Sigmoid colon (tissue), 6 donors: ENCODE measurements at regions not wholly inside any gene's neighbourhood (a gene's known extent, or its start where the extent isn't known, plus 50 kb on each side); places are given as distances from the start of the nearest gene placed in this dataset.

ENCODE experiments used
- DNase-seq: peaks from one replicate; pipeline ENCODE4 v3.0.0-alpha.2; 2019
- H3K27ac ChIP-seq, 4 donors: fragments of 200-600 bp; sonication (generic); one replicate each; pipeline ENCODE4 v1.5.1; 2016 to 2019; ENCODE audit warnings: mild to moderate bottlenecking in 1 of 4
- H3K27me3 ChIP-seq, 3 donors: fragments of 200-600 bp; sonication (generic); one replicate each; pipeline ENCODE4 v1.5.1; 2019; ENCODE audit warnings: mild to moderate bottlenecking in 1 of 3
- H3K36me3 ChIP-seq, 4 donors: fragments of 200-600 bp; sonication (generic); one replicate each; pipeline ENCODE4 v1.5.1; 2016 to 2019
- H3K4me1 ChIP-seq, 4 donors: fragments of 200-600 bp; sonication (generic); one replicate each; pipeline ENCODE4 v1.5.1; 2017 to 2019
- H3K4me3 ChIP-seq, 4 donors: fragments of 200-600 bp; sonication (generic); one replicate each; pipeline ENCODE4 v1.5.1; 2017 to 2019; ENCODE audit warnings: mild to moderate bottlenecking in 2 of 4, moderate library complexity in 1 of 4
- H3K9me3 ChIP-seq, 4 donors: fragments of 200-600 bp in 3 of 4; sonication (generic) in 3 of 4; one replicate each; pipeline versions ENCODE4 v1.5.1 to v1.6.1; 2013 to 2019
- CTCF ChIP-seq, 4 experiments: fragments of 450-650 bp in 3 of 4; fragments of 200-600 bp in 1 of 4; IDR thresholded peaks; one replicate each; pipeline ENCODE4 v1.5.1; 2016 to 2019; ENCODE audit warnings: antibody characterized with exemption in 4 of 4, mild to moderate bottlenecking in 3 of 4, moderate library complexity in 2 of 4
- EP300 ChIP-seq, 4 donors: sonication (generic); formaldehyde crosslinking; IDR thresholded peaks; one replicate each; pipeline ENCODE4 v1.6.1; 2017; ENCODE audit warnings: antibody characterized with exemption in 4 of 4
- POLR2A ChIP-seq, 2 donors: fragments of 450-650 bp; IDR thresholded peaks; one replicate each; pipeline ENCODE4 v1.6.1; 2016; ENCODE audit warnings: antibody characterized with exemption in 2 of 2, mild to moderate bottlenecking in 2 of 2, moderate library complexity in 2 of 2
- POLR2AphosphoS5 ChIP-seq, 4 donors: sonication (generic); formaldehyde crosslinking; IDR thresholded peaks; one replicate each; pipeline ENCODE4 v1.6.1; 2017; ENCODE audit warnings: antibody characterized with exemption in 4 of 4
- WGBS, 2 donors: extraction: QIAGEN DNeasy Blood & Tissue Kit; methylation state at CpG; one replicate each; pipeline ENCODE4 v1.1.7; 2013; 5-methylcytosine and 5-hydroxymethylcytosine counted together
- intact Hi-C: fragments of 100-400 bp; cut with DNase I; formaldehyde crosslinking; loops from one replicate; pipeline ENCODE4 v1.15.1; 2023
- donor health status: healthy with polysubstance abuse.
- donor health status: healthy.

- intact Hi-C loops = no loop called here
- 78 to 88% methylated on average over 5 of the region's 5 CpGs for WGBS, 2 donors
- TF ChIP-seq POLR2A (IDR thresholded peaks at IDR 0.05) = no peak
- TF ChIP-seq POLR2AphosphoS5 (IDR thresholded peaks at IDR 0.05) = no peak
- no peaks in the 10 kb centered on the region for H3K36me3 ChIP-seq
- no peaks in the 10 kb centered on the region for H3K9me3 ChIP-seq
- H3K27ac ChIP-seq = no peak overlapping the region
- no peak overlapping the region for H3K4me3 ChIP-seq
- H3K4me1 ChIP-seq = no peaks in the 10 kb centered on the region
- no peak for DNase-seq
- H3K27me3 ChIP-seq = no peaks in the 10 kb centered on the region
These were observed 137.6 kb upstream of the HNMT start for GRCh38 chr2:137826373-137827372.

- intact Hi-C loops = no loop called here
- WGBS, 2 donors = 46 to 70% methylated on average over 3 of the region's 3 CpGs
- no peaks in the 10 kb centered on the region for H3K36me3 ChIP-seq
These were observed 135.6 kb upstream of the HNMT start for GRCh38 chr2:137828624-137829023.

GRCh38 chr2:137829251-137829650 lies 135.0 kb upstream of the HNMT start:
- Histone ChIP-seq H3K4me1 (no peaks in the 10 kb centered on the region), H3K36me3 (no peaks in the 10 kb centered on the region), H3K27ac (no peak overlapping the region), H3K9me3 (no peaks in the 10 kb centered on the region), H3K4me3 (no peak overlapping the region), H3K27me3 (no peaks in the 10 kb centered on the region)
- no peak for DNase-seq
- TF ChIP-seq POLR2A (IDR thresholded peaks at IDR 0.05) = no peak
- no peak for TF ChIP-seq POLR2AphosphoS5 (IDR thresholded peaks at IDR 0.05)
- TF ChIP-seq CTCF (IDR thresholded peaks at IDR 0.05) = no peak
- TF ChIP-seq EP300 (IDR thresholded peaks at IDR 0.05) = no peak
- 65 to 71% methylated on average over 2 of the region's 2 CpGs for WGBS, 2 donors
- intact Hi-C loops = no loop called here

More at GRCh38 chr2:137828624-137829023, 135.6 kb upstream of the HNMT start:
- no peak for DNase-seq
- Histone ChIP-seq H3K4me3 (no peak overlapping the region), H3K27ac (no peak overlapping the region), H3K9me3 (no peaks in the 10 kb centered on the region), H3K27me3 (no peaks in the 10 kb centered on the region), H3K4me1 (no peaks in the 10 kb centered on the region)
- no peak for TF ChIP-seq CTCF (IDR thresholded peaks at IDR 0.05)
- TF ChIP-seq POLR2AphosphoS5 (IDR thresholded peaks at IDR 0.05) = no peak
- no peak for TF ChIP-seq EP300 (IDR thresholded peaks at IDR 0.05)
- TF ChIP-seq POLR2A (IDR thresholded peaks at IDR 0.05) = no peak

- TF ChIP-seq CTCF (IDR thresholded peaks at IDR 0.05) = no peak
- TF ChIP-seq POLR2AphosphoS5 (IDR thresholded peaks at IDR 0.05) = no peak
- TF ChIP-seq EP300 (IDR thresholded peaks at IDR 0.05) = no peak
- no peak for TF ChIP-seq POLR2A (IDR thresholded peaks at IDR 0.05)
- H3K9me3 ChIP-seq = no peaks in the 10 kb centered on the region
- H3K36me3 ChIP-seq = no peaks in the 10 kb centered on the region
- H3K4me1 ChIP-seq = no peaks in the 10 kb centered on the region
- DNase-seq = no peak
- no peak overlapping the region for H3K4me3 ChIP-seq
- H3K27ac ChIP-seq = no peak overlapping the region
- intact Hi-C loops = loop anchor here (5.0 kb wide), 1 partner anchor 1413 kb away; no protein-coding TSS in a partner anchor
- H3K27me3 ChIP-seq = no peaks in the 10 kb centered on the region
- 81 to 87% methylated on average over 6 of the region's 6 CpGs for WGBS, 2 donors
These were observed 129.4 kb upstream of the HNMT start for GRCh38 chr2:137834760-137835379.

GRCh38 chr2:137836671-137837070 lies 127.6 kb upstream of the HNMT start:
- Histone ChIP-seq H3K4me3 (no peak overlapping the region), H3K27ac (no peak overlapping the region), H3K4me1 (no peaks in the 10 kb centered on the region), H3K27me3 (no peaks in the 10 kb centered on the region), H3K36me3 (no peaks in the 10 kb centered on the region), H3K9me3 (no peaks in the 10 kb centered on the region)
- DNase-seq = no peak
- TF ChIP-seq CTCF (IDR thresholded peaks at IDR 0.05) = no peak
- no peak for TF ChIP-seq POLR2AphosphoS5 (IDR thresholded peaks at IDR 0.05)
- TF ChIP-seq EP300 (IDR thresholded peaks at IDR 0.05) = no peak
- no peak for TF ChIP-seq POLR2A (IDR thresholded peaks at IDR 0.05)
- intact Hi-C loops = loop anchor here (5.0 kb wide), 1 partner anchor 1414 kb away; no protein-coding TSS in a partner anchor
- WGBS, 2 donors = 90 to 94% methylated on average over 3 of the region's 3 CpGs
